ENCODE measurements at regions not wholly inside any gene's neighbourhood (a gene's known extent, or its start where the extent isn't known, plus 50 kb on each side); places are given as distances from the start of the nearest gene placed in this dataset.

DNA sequence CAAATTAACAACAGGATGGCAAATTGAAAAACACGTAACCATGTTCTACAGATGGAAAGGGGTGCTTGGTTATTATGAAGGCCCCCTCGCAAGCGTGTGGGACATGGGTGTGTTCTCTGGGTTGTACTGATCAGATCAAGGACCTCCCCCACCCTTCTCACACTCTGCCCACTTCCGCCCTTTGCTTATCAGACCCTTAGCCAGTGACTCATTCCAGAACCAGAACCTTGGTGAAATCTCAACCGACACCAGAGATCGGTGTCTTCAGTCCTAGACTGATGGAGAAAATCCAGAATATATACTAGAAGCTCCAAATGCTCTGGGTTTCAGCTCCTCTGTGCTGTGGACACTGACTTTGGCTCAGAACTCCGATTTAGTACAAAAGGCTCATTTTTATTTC is 64.9 kb downstream of the PTTG1 start:
- TF ChIP-seq POLR2AphosphoS5 (IDR thresholded peaks at IDR 0.05; ENCODE audit: low read depth, low read length): 0 out of 2 replicates have a peak, but pooled peaks have one; percentile 16
- TF ChIP-seq POLR2A (IDR thresholded peaks at IDR 0.05; ENCODE audit: low read depth, low read length): no peak; the same call in 1 of the 2 replicates
- no peak; the same call in 1 of the 2 replicates for TF ChIP-seq POU2F2 (IDR thresholded peaks at IDR 0.05; ENCODE audit: low read depth, low read length)
- no peak for TF ChIP-seq TAF1 (IDR thresholded peaks at IDR 0.05; ENCODE audit: low read depth, low read length)
